ENCODE measurements at regions not wholly inside any gene's neighbourhood (a gene's known extent, or its start where the extent isn't known, plus 50 kb on each side); places are given as distances from the start of the nearest gene placed in this dataset.

- Histone ChIP-seq H3K23ac (ENCODE audit: insufficient read length, low read depth, low read length) (no peak overlapping the region), H4K91ac (ENCODE audit: insufficient read length, low read depth, low read length) (no peak overlapping the region), H3K79me1 (ENCODE audit: insufficient read depth, low read depth, low read length, poor library complexity, severe bottlenecking) (no peaks in the 10 kb centered on the region), H3K18ac (ENCODE audit: insufficient read length, low read depth, low read length) (no peak overlapping the region), H3K27me3 (ENCODE audit: insufficient read depth, low read length) (no peaks in the 10 kb centered on the region), H2AFZ (ENCODE audit: low read length) (no peak overlapping the region), H2BK20ac (ENCODE audit: low read depth, low read length, poor library complexity, severe bottlenecking) (no peak overlapping the region), H3K56ac (ENCODE audit: insufficient read length, low read depth, low read length) (no peak overlapping the region), H2BK120ac (ENCODE audit: low read depth, low read length, poor library complexity, severe bottlenecking) (no peak overlapping the region), H3K23me2 (ENCODE audit: insufficient read length, low read depth, low read length, poor library complexity, severe bottlenecking) (no peaks in the 10 kb centered on the region), H3K9ac (ENCODE audit: extremely low read depth, insufficient read length, low read length) (no peak overlapping the region), H3K4me2 (ENCODE audit: insufficient read depth, insufficient read length, low read length) (no peak overlapping the region), H2AK5ac (ENCODE audit: insufficient read length, low read length) (no peak overlapping the region), H3K79me2 (ENCODE audit: insufficient read depth, low read length) (no peaks in the 10 kb centered on the region), H4K8ac (replicated peaks; ENCODE audit: insufficient read length, low read depth, low read length) (no peak overlapping the region), H2BK12ac (ENCODE audit: insufficient read length, low read depth, low read length) (no peak overlapping the region), H3K14ac (ENCODE audit: insufficient read depth, low read length) (no peak overlapping the region), H3K9me3 (ENCODE audit: control insufficient read depth, low read depth, low read length) (no peaks in the 10 kb centered on the region), H4K20me1 (ENCODE audit: control insufficient read depth, insufficient read depth, insufficient read length) (no peaks in the 10 kb centered on the region), H4K5ac (ENCODE audit: insufficient read length, low read depth, low read length) (no peak overlapping the region), H3K4ac (ENCODE audit: low read depth, low read length) (no peak overlapping the region), H3K4me1 (ENCODE audit: insufficient read depth, low read length) (no peaks in the 10 kb centered on the region), H3T11ph (ENCODE audit: low read length) (no peak overlapping the region), H2BK15ac (ENCODE audit: low read depth, low read length) (no peak overlapping the region), H3K27ac (ENCODE audit: insufficient read length, low read depth, low read length) (no peak overlapping the region), H2BK5ac (ENCODE audit: insufficient read length, low read length) (no peak overlapping the region)
- Mint-ChIP-seq H3K36me3 (ENCODE audit: insufficient read depth in 1 of 3, low read depth in 3 of 3) (no peaks in the 10 kb centered on the region), H3K4me1 (peaks cover 13 to 15% of the 10 kb centered on the region in 2 experiments), H3K4me3 (no peak overlapping the region), H3K27me3 (ENCODE audit: low read depth) (peaks cover 13% of the 10 kb centered on the region), H3K27ac (no peak overlapping the region), H3K9me3 (no peaks in the 10 kb centered on the region)
- no CpG with 5 or more reads among the region's 6 CpGs for WGBS (ENCODE audit: extremely low coverage, insufficient read length, low lambda C conversion rate)
- no peak for DNase-seq
- TF ChIP-seq CTCF (conservative IDR thresholded peaks at IDR 0.05): no peak
Measured at GRCh38 chr3:197426121-197426566, 127.7 kb upstream of the DLG1 start.

All from H9 (cell line).